ENCODE measurements at regions not wholly inside any gene's neighbourhood (a gene's known extent, or its start where the extent isn't known, plus 50 kb on each side); places are given as distances from the start of the nearest gene placed in this dataset.

- dilution Hi-C loops (cut with MboI; ENCODE audit: extremely low pct_ligation_motif_present, low sequenced_read_pairs), result no loop called here
- no peak overlapping the region for H2AFZ ChIP-seq (ENCODE audit: control insufficient read depth, low read length)
- H3K27me3 ChIP-seq (ENCODE audit: control insufficient read depth, extremely low read depth, insufficient read depth, low read length), result no peaks in the 10 kb centered on the region
- H3K4me3 ChIP-seq (ENCODE audit: control insufficient read depth in 2 of 3, extremely low read depth in 1 of 3, insufficient read depth in 2 of 3, low read depth in 1 of 3, low read length in 3 of 3), result no peak overlapping the region
- no peaks in the 10 kb centered on the region for H3K9me1 ChIP-seq (ENCODE audit: control insufficient read depth, extremely low read depth, insufficient read depth, low read length)
- no peaks in the 10 kb centered on the region for H3K4me1 ChIP-seq (ENCODE audit: control insufficient read depth, extremely low read depth, insufficient read depth, low read length)
- no peak for DNase-seq (ENCODE audit: low read depth, low spot score)
- H3K27ac ChIP-seq (ENCODE audit: control insufficient read depth, insufficient read depth, low read length), result no peak overlapping the region
- no peak overlapping the region for H3K9ac ChIP-seq (ENCODE audit: control insufficient read depth, extremely low read depth, insufficient read depth, low read length)
- H3K36me3 ChIP-seq (ENCODE audit: control insufficient read depth in 2 of 2, extremely low read depth in 1 of 2, insufficient read depth in 2 of 2, low read length in 2 of 2), result no peaks in the 10 kb centered on the region
- no peaks in the 10 kb centered on the region for H3K79me2 ChIP-seq (ENCODE audit: control insufficient read depth, insufficient read depth, low read length)
- H3K9me3 ChIP-seq (ENCODE audit: control insufficient read depth, low read depth, low read length), result no peaks in the 10 kb centered on the region
- H4K20me1 ChIP-seq (ENCODE audit: control insufficient read depth, extremely low read depth, insufficient read depth, low read length), result no peaks in the 10 kb centered on the region
- TF ChIP-seq EZH2 (IDR thresholded peaks at IDR 0.05; ENCODE audit: low read length) (no peak), CTCF (optimal IDR thresholded peaks at IDR 0.05 in 1 of 3, IDR thresholded peaks at IDR 0.05 in 1 of 3, conservative IDR thresholded peaks at IDR 0.05 in 1 of 3; ENCODE audit: extremely low read depth in 1 of 3, insufficient read depth in 2 of 3, low read length in 3 of 3) (no peak)
- no peak for FAIRE-seq
- H3K4me2 ChIP-seq (ENCODE audit: control insufficient read depth, extremely low read depth, insufficient read depth, low read depth, low read length), result no peak overlapping the region
These were observed 1075.4 kb upstream of the POT1 start for GRCh38 chr7:126005064-126005463.

GRCh38 chr7:126001349-126001748 is 1071.7 kb upstream of the POT1 start:
- Histone ChIP-seq H3K9me1 (ENCODE audit: control insufficient read depth, extremely low read depth, insufficient read depth, low read length) (no peaks in the 10 kb centered on the region), H3K4me2 (ENCODE audit: control insufficient read depth, extremely low read depth, insufficient read depth, low read depth, low read length) (no peak overlapping the region), H3K4me1 (ENCODE audit: control insufficient read depth, extremely low read depth, insufficient read depth, low read length) (no peaks in the 10 kb centered on the region), H3K9ac (ENCODE audit: control insufficient read depth, extremely low read depth, insufficient read depth, low read length) (no peak overlapping the region), H3K9me3 (ENCODE audit: control insufficient read depth, low read depth, low read length) (no peaks in the 10 kb centered on the region), H3K79me2 (ENCODE audit: control insufficient read depth, insufficient read depth, low read length) (no peaks in the 10 kb centered on the region), H4K20me1 (ENCODE audit: control insufficient read depth, extremely low read depth, insufficient read depth, low read length) (no peaks in the 10 kb centered on the region), H3K4me3 (ENCODE audit: control insufficient read depth in 2 of 3, extremely low read depth in 1 of 3, insufficient read depth in 2 of 3, low read depth in 1 of 3, low read length in 3 of 3) (no peak overlapping the region), H2AFZ (ENCODE audit: control insufficient read depth, low read length) (no peak overlapping the region), H3K36me3 (ENCODE audit: control insufficient read depth in 2 of 2, extremely low read depth in 1 of 2, insufficient read depth in 2 of 2, low read length in 2 of 2) (no peaks in the 10 kb centered on the region), H3K27me3 (ENCODE audit: control insufficient read depth, extremely low read depth, insufficient read depth, low read length) (no peaks in the 10 kb centered on the region), H3K27ac (ENCODE audit: control insufficient read depth, insufficient read depth, low read length) (no peak overlapping the region)
- no peak for TF ChIP-seq EZH2 (IDR thresholded peaks at IDR 0.05; ENCODE audit: low read length)
- TF ChIP-seq CTCF (optimal IDR thresholded peaks at IDR 0.05 in 1 of 3, IDR thresholded peaks at IDR 0.05 in 1 of 3, conservative IDR thresholded peaks at IDR 0.05 in 1 of 3; ENCODE audit: extremely low read depth in 1 of 3, insufficient read depth in 2 of 3, low read length in 3 of 3), result no peak
- no peak for FAIRE-seq
- dilution Hi-C loops (cut with MboI; ENCODE audit: extremely low pct_ligation_motif_present, low sequenced_read_pairs), result no loop called here
- DNase-seq (ENCODE audit: low read depth, low spot score), result no peak

Measured in keratinocyte (primary cell).